Glutamatergic neuron (in vitro differentiated cells): ENCODE measurements at regions not wholly inside any gene's neighbourhood (a gene's known extent, or its start where the extent isn't known, plus 50 kb on each side); places are given as distances from the start of the nearest gene placed in this dataset.

Experiments
- DNase-seq: peaks from one replicate; pipeline ENCODE4 v3.0.0; 2022
- H3K27ac Mint-ChIP-seq: one replicate; pipeline ENCODE4 v1.8.0; 2020; ENCODE audit warnings: mild to moderate bottlenecking, mixed read lengths, inconsistent platforms; ENCODE audit not compliant: unreplicated experiment
- H3K27me3 Mint-ChIP-seq: one replicate; pipeline ENCODE4 v1.8.0; 2020; ENCODE audit warnings: mild to moderate bottlenecking, moderate library complexity, mixed read lengths, inconsistent platforms; ENCODE audit not compliant: unreplicated experiment
- H3K36me3 Mint-ChIP-seq: one replicate; pipeline ENCODE4 v1.8.0; 2020; ENCODE audit warnings: mild to moderate bottlenecking, mixed read lengths, inconsistent platforms; ENCODE audit not compliant: unreplicated experiment
- H3K4me1 Mint-ChIP-seq: one replicate; pipeline ENCODE4 v1.8.0; 2020; ENCODE audit warnings: mild to moderate bottlenecking, low read depth, mixed read lengths, inconsistent platforms; ENCODE audit not compliant: unreplicated experiment
- H3K4me3 Mint-ChIP-seq: one replicate; pipeline ENCODE4 v1.8.0; 2020; ENCODE audit warnings: mild to moderate bottlenecking, mixed read lengths, inconsistent platforms; ENCODE audit not compliant: unreplicated experiment
- H3K9me3 Mint-ChIP-seq: one replicate; pipeline ENCODE4 v1.8.0; 2020; ENCODE audit warnings: mild to moderate bottlenecking, moderate library complexity, mixed read lengths, inconsistent platforms; ENCODE audit not compliant: unreplicated experiment
- CTCF ChIP-seq: fragments of 200-600 bp; sonication (generic); IDR thresholded peaks from one replicate; pipeline ENCODE4 v1.5.0; 2021; ENCODE audit not compliant: partially characterized antibody, unreplicated experiment

DNA sequence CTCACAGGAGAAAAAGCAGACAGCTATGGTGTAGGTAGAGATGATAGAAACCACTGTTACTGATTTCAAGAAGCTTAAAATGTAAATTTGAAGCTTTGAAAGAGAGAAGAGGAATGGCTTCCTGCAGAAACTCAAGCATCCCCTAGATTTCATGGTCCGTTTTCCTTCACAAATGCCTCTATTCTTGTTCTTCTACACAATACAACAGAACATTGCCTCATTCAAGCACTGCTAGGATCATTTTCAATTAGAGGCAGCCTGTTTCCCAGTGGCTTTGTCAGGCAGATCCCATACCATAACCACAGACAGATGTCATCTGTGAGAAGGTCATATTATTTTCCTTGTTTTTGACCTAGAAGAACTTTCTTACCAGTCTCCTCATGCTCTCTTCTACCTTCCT, 77.9 kb upstream of the SPRED1 start:
- Mint-ChIP-seq H3K4me3 (no peak overlapping the region), H3K4me1 (no peaks in the 10 kb centered on the region), H3K9me3 (no peaks in the 10 kb centered on the region), H3K36me3 (peaks cover 4% of the 10 kb centered on the region), H3K27me3 (no peaks in the 10 kb centered on the region), H3K27ac (no peak overlapping the region)
- TF ChIP-seq CTCF: no peak
- DNase-seq: no peak

- Mint-ChIP-seq H3K4me3 (no peak overlapping the region), H3K27ac (no peak overlapping the region), H3K9me3 (no peaks in the 10 kb centered on the region), H3K36me3 (peaks cover 4% of the 10 kb centered on the region), H3K4me1 (no peaks in the 10 kb centered on the region), H3K27me3 (peaks cover 2% of the 10 kb centered on the region)
- TF ChIP-seq CTCF: no peak
- DNase-seq: no peak
These were observed 76.5 kb upstream of the SPRED1 start for GRCh38 chr15:38176155-38176554.

DNA sequence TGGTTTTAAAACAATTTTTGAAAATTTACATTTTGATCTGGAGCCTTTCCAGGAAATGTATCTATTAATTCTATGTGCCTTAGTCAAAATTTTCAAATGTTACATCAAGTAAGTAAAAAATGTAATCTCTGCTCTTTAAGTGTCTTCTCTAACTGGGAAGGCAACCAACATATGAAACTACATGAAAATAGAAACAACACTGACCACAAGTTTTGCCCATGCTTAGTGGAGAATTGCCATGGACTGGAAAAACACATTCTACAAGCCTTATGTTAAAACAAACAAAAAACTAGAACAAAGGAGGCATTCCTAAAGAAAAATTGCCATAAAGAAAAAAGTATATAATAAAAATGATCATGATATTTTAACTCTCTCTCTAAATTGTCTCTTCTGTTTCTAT, 75.9 kb upstream of the SPRED1 start:
- Mint-ChIP-seq H3K4me1 (no peaks in the 10 kb centered on the region), H3K27ac (no peak overlapping the region), H3K36me3 (peaks cover 4% of the 10 kb centered on the region), H3K4me3 (no peak overlapping the region), H3K27me3 (peaks cover 2% of the 10 kb centered on the region), H3K9me3 (no peaks in the 10 kb centered on the region)
- no peak for DNase-seq
- no peak for TF ChIP-seq CTCF

DNA sequence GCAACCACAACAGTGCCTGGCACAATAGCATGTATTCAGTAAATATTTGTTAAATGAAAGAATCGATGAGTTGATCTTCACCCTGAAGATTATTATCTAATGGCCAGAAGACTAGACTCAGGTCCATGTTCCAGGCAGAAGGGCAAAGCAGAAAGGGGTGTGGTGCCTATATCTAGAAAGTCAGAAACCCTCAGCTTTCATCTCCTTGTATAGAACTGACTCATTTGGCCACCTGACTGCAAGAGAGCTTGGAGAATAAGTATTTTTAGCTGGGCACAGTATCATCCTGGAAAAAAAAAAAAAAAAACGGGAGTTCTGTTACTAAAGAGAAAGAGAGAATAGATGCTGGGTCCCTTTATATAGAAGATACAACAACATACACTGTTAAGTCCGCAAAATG, 69.7 kb upstream of the SPRED1 start:
- no peaks in the 10 kb centered on the region for H3K4me1 Mint-ChIP-seq
- H3K27me3 Mint-ChIP-seq: peaks cover 2% of the 10 kb centered on the region
- no peaks in the 10 kb centered on the region for H3K9me3 Mint-ChIP-seq
- H3K27ac Mint-ChIP-seq: no peak overlapping the region
- no peaks in the 10 kb centered on the region for H3K36me3 Mint-ChIP-seq
- TF ChIP-seq CTCF: no peak
- H3K4me3 Mint-ChIP-seq: no peak overlapping the region
- no peak for DNase-seq

GRCh38 chr15:38186507-38186906, 66.1 kb upstream of the SPRED1 start:
- Mint-ChIP-seq H3K4me1 (no peaks in the 10 kb centered on the region), H3K9me3 (peaks cover 3% of the 10 kb centered on the region), H3K4me3 (no peak overlapping the region), H3K36me3 (no peaks in the 10 kb centered on the region), H3K27me3 (no peaks in the 10 kb centered on the region), H3K27ac (no peak overlapping the region)
- DNase-seq: no peak
- no peak for TF ChIP-seq CTCF
